Neuronal stem cell (in vitro differentiated cells): ENCODE measurements at regions not wholly inside any gene's neighbourhood (a gene's known extent, or its start where the extent isn't known, plus 50 kb on each side); places are given as distances from the start of the nearest gene placed in this dataset.
A peak's percentile ranks its signal among the peaks of the same experiment; 100 is the strongest.

Experiments used
- DNase-seq: peaks from one replicate; pipeline ENCODE4 v3.0.0-alpha.2; 2013; ENCODE audit warnings: low spot score
- H2AFZ ChIP-seq: one replicate; pipeline ENCODE4 v1.6.1; 2013; ENCODE audit warnings: mild to moderate bottlenecking, low read length, inconsistent platforms
- H2AK5ac ChIP-seq: 2 replicates; pipeline ENCODE4 v1.6.1; 2013; ENCODE audit warnings: low read depth, mild to moderate bottlenecking, inconsistent platforms, low read length, moderate library complexity, mixed read lengths
- H2BK120ac ChIP-seq: 2 replicates; pipeline ENCODE4 v1.6.1; 2013; ENCODE audit warnings: low read depth, mild to moderate bottlenecking, inconsistent platforms, low read length, moderate library complexity, mixed read lengths
- H2BK12ac ChIP-seq: one replicate; pipeline ENCODE4 v1.6.1; 2013; ENCODE audit warnings: low read length, inconsistent platforms
- H2BK15ac ChIP-seq: 2 replicates; pipeline ENCODE4 v1.6.1; 2013; ENCODE audit warnings: mild to moderate bottlenecking, low read length, inconsistent platforms, mixed read lengths
- H2BK5ac ChIP-seq: one replicate; pipeline ENCODE4 v1.6.1; 2013; ENCODE audit warnings: inconsistent platforms, mild to moderate bottlenecking, low read length, moderate library complexity
- H3K14ac ChIP-seq: one replicate; pipeline ENCODE4 v1.6.1; 2013; ENCODE audit warnings: low read length, inconsistent platforms
- H3K18ac ChIP-seq: 2 replicates; pipeline ENCODE4 v1.6.1; 2013; ENCODE audit warnings: low read length, inconsistent platforms
- H3K23ac ChIP-seq: 2 replicates; pipeline ENCODE4 v1.6.1; 2013; ENCODE audit warnings: low read depth, mild to moderate bottlenecking, mixed read lengths, low read length, inconsistent platforms; ENCODE audit not compliant: poor library complexity
- H3K27ac ChIP-seq: replicated peaks from 3 replicates; pipeline ENCODE4 v1.5.1; 2013; ENCODE audit warnings: low read length, inconsistent platforms
- H3K27me3 ChIP-seq, 3 experiments: 2 replicates each; pipeline ENCODE4 v1.6.1; 2013; ENCODE audit warnings: low read length in 3 of 3, mild to moderate bottlenecking in 2 of 3, inconsistent platforms in 1 of 3, low read depth in 1 of 3, mixed read lengths in 1 of 3, moderate library complexity in 1 of 3; ENCODE audit not compliant: control insufficient read depth in 3 of 3, insufficient read depth in 3 of 3
- H3K36me3 ChIP-seq, 2 donors: replicated peaks in 1 of 2; 2 replicates each; pipeline ENCODE4 v1.6.1; 2013; ENCODE audit warnings: low read length in 2 of 2; ENCODE audit not compliant: control insufficient read depth in 2 of 2, insufficient read depth in 2 of 2
- H3K4ac ChIP-seq: 2 replicates; pipeline ENCODE4 v1.6.1; 2013; ENCODE audit warnings: inconsistent platforms, mild to moderate bottlenecking, low read length, moderate library complexity
- H3K4me1 ChIP-seq, 2 donors: 1 replicate in 1 of 2; 2 replicates in 1 of 2; pipeline ENCODE4 v1.6.1; 2013; ENCODE audit warnings: low read length in 2 of 2, low read depth in 1 of 2; ENCODE audit not compliant: control insufficient read depth in 2 of 2, insufficient read depth in 1 of 2
- H3K4me2 ChIP-seq: one replicate; pipeline ENCODE4 v1.6.1; 2013; ENCODE audit warnings: mild to moderate bottlenecking, low read length, inconsistent platforms; ENCODE audit not compliant: insufficient read depth, poor library complexity, severe bottlenecking
- H3K4me3 ChIP-seq, 2 donors: 2 replicates each; pipeline ENCODE4 v1.5.1; 2013; ENCODE audit warnings: low read length in 2 of 2, mild to moderate bottlenecking in 2 of 2, inconsistent platforms in 1 of 2, moderate library complexity in 1 of 2
- H3K79me1 ChIP-seq: one replicate; pipeline ENCODE4 v1.6.1; 2013; ENCODE audit warnings: low read depth, mild to moderate bottlenecking, inconsistent platforms, low read length, moderate library complexity
- H3K9ac ChIP-seq: one replicate; pipeline ENCODE4 v1.6.1; 2013; ENCODE audit warnings: mild to moderate bottlenecking, low read depth, low read length, inconsistent platforms; ENCODE audit not compliant: poor library complexity
- H3K9me3 ChIP-seq, 2 donors: replicated peaks in 1 of 2; 2 replicates each; pipeline versions ENCODE3 to v1.6.1; 2013; ENCODE audit warnings: low read length in 2 of 2, mild to moderate bottlenecking in 2 of 2, inconsistent platforms in 1 of 2, low read depth in 1 of 2, mixed read lengths in 1 of 2, moderate library complexity in 1 of 2; ENCODE audit not compliant: control insufficient read depth in 2 of 2, insufficient read depth in 1 of 2
- H4K8ac ChIP-seq: one replicate; pipeline ENCODE4 v1.6.1; 2013; ENCODE audit warnings: low read depth, mild to moderate bottlenecking, inconsistent platforms, low read length, moderate library complexity
- H4K91ac ChIP-seq: one replicate; pipeline ENCODE4 v1.6.1; 2013; ENCODE audit warnings: low read length, low read depth, mild to moderate bottlenecking, inconsistent platforms; ENCODE audit not compliant: poor library complexity
- WGBS, 2 donors: extraction: QIAGEN DNeasy Blood & Tissue Kit; methylation state at CpG; one replicate each; pipeline ENCODE4 v1.1.7; 2013; ENCODE audit warnings: missing lambda C conversion rate in 2 of 2, mixed read lengths in 1 of 2; ENCODE audit not compliant: insufficient read length in 2 of 2, insufficient replicate concordance in 1 of 2; ENCODE audit errors: extremely low coverage in 2 of 2; 5-methylcytosine and 5-hydroxymethylcytosine counted together

- Histone ChIP-seq H3K9ac (no peak overlapping the region), H2BK120ac (no peak overlapping the region), H3K4ac (no peak overlapping the region), H3K4me2 (no peak overlapping the region), H2BK5ac (no peak overlapping the region), H4K91ac (no peak overlapping the region), H2AK5ac (no peak overlapping the region), H2AFZ (no peak overlapping the region), H3K4me3 (no peak overlapping the region), H3K36me3 (no peaks in the 10 kb centered on the region), H4K8ac (no peak overlapping the region), H3K27ac (no peak overlapping the region), H2BK12ac (no peak overlapping the region), H3K18ac (no peak overlapping the region), H3K4me1 (peaks cover 2 to 20% of the 10 kb centered on the region in 2 donors), H3K23ac (no peak overlapping the region), H3K14ac (no peak overlapping the region), H2BK15ac (no peak overlapping the region), H3K79me1 (no peaks in the 10 kb centered on the region), H3K9me3 (no peaks in the 10 kb centered on the region), H3K27me3 (peaks cover 0 to 31% (median 0%) of the 10 kb centered on the region in 3 experiments)
- no peak for DNase-seq
- no CpG with 5 or more reads among the region's 7 CpGs for WGBS, 2 donors
Observed at GRCh38 chr17:72215928-72216327, 95.1 kb downstream of the SOX9 start.

GRCh38 chr17:72219137-72219823, 98.5 kb downstream of the SOX9 start:
- H3K36me3 ChIP-seq = no peaks in the 10 kb centered on the region
- H3K23ac ChIP-seq = no peak overlapping the region
- no peaks in the 10 kb centered on the region for H3K79me1 ChIP-seq
- peak overlapping the region; percentile 68 for H3K4me2 ChIP-seq
- peak overlapping the region; percentile 60 for H3K18ac ChIP-seq
- no peak overlapping the region for H2BK15ac ChIP-seq
- no peak overlapping the region for H3K14ac ChIP-seq
- H3K27ac ChIP-seq = peak overlapping the region; percentile 86
- H2BK120ac ChIP-seq = peak overlapping the region; percentile 84
- H3K27me3 ChIP-seq = peaks cover 0 to 36% (median 0%) of the 10 kb centered on the region in 3 experiments
- H2BK12ac ChIP-seq = no peak overlapping the region
- WGBS, 2 donors = no CpG with 5 or more reads among the region's 23 CpGs
- peaks cover 2 to 29% of the 10 kb centered on the region in 2 donors for H3K4me1 ChIP-seq
- H3K4me3 ChIP-seq = no peak overlapping the region
- H4K91ac ChIP-seq = no peak overlapping the region
- DNase-seq = peak; percentile 85
- peak overlapping the region; percentile 70 for H2BK5ac ChIP-seq
- H3K4ac ChIP-seq = no peak overlapping the region
- no peak overlapping the region for H4K8ac ChIP-seq
- no peaks in the 10 kb centered on the region for H3K9me3 ChIP-seq
- peak overlapping the region; percentile 68 for H2AFZ ChIP-seq
- no peak overlapping the region for H3K9ac ChIP-seq
- peak overlapping the region; percentile 82 for H2AK5ac ChIP-seq

GRCh38 chr17:72219824-72220493, 99.1 kb downstream of the SOX9 start:
- Histone ChIP-seq H4K8ac (no peak overlapping the region), H3K4me3 (peak overlapping the region in 1 of 2 donors; percentile 58), H4K91ac (no peak overlapping the region), H3K27ac (peak overlapping the region; percentile 86), H3K4me2 (peak overlapping the region; percentile 68), H3K36me3 (no peaks in the 10 kb centered on the region), H3K14ac (no peak overlapping the region), H3K9ac (peak overlapping the region; percentile 74), H3K27me3 (peaks cover 0 to 36% (median 0%) of the 10 kb centered on the region in 3 experiments), H2AFZ (peak overlapping the region; percentile 68), H2BK15ac (peak overlapping the region; percentile 30), H3K79me1 (no peaks in the 10 kb centered on the region), H3K4ac (no peak overlapping the region), H2BK5ac (peak overlapping the region; percentile 95), H3K18ac (peak overlapping the region; percentile 90), H3K9me3 (no peaks in the 10 kb centered on the region), H3K4me1 (peaks cover 2 to 29% of the 10 kb centered on the region in 2 donors), H2BK120ac (peak overlapping the region; percentile 91), H2BK12ac (no peak overlapping the region), H3K23ac (no peak overlapping the region), H2AK5ac (peak overlapping the region; percentile 67)
- no CpG with 5 or more reads among the region's 22 CpGs for WGBS, 2 donors
- no peak for DNase-seq

- no peak overlapping the region for H4K8ac ChIP-seq
- no peak overlapping the region for H2BK5ac ChIP-seq
- no peak overlapping the region for H2BK15ac ChIP-seq
- no peak overlapping the region for H3K27ac ChIP-seq
- no peak overlapping the region for H4K91ac ChIP-seq
- H2AFZ ChIP-seq = no peak overlapping the region
- no peak overlapping the region for H3K18ac ChIP-seq
- peaks cover 2 to 22% of the 10 kb centered on the region in 2 donors for H3K4me1 ChIP-seq
- no peak for DNase-seq
- no peaks in the 10 kb centered on the region for H3K9me3 ChIP-seq
- no peak overlapping the region for H3K4ac ChIP-seq
- H3K9ac ChIP-seq = no peak overlapping the region
- WGBS, 2 donors = no CpG with 5 or more reads among the region's 2 CpGs
- H2BK120ac ChIP-seq = no peak overlapping the region
- peaks cover 0 to 32% (median 0%) of the 10 kb centered on the region in 3 experiments for H3K27me3 ChIP-seq
- no peak overlapping the region for H2BK12ac ChIP-seq
- H2AK5ac ChIP-seq = no peak overlapping the region
- no peak overlapping the region for H3K4me3 ChIP-seq
- H3K4me2 ChIP-seq = no peak overlapping the region
- no peak overlapping the region for H3K23ac ChIP-seq
- H3K79me1 ChIP-seq = no peaks in the 10 kb centered on the region
- no peak overlapping the region for H3K14ac ChIP-seq
- no peaks in the 10 kb centered on the region for H3K36me3 ChIP-seq
Observed at GRCh38 chr17:72222661-72223380, 102.0 kb downstream of the SOX9 start.
